Heart right ventricle (tissue), 16 donors: ENCODE measurements at regions not wholly inside any gene's neighbourhood (a gene's known extent, or its start where the extent isn't known, plus 50 kb on each side); places are given as distances from the start of the nearest gene placed in this dataset.

Experiments used
- ATAC-seq, 8 donors: fragments of 200-7000 bp; cut with Tn5 transposase; one replicate each; pipeline ENCODE4 v1.9.1; 2020; ENCODE audit warnings: mild to moderate bottlenecking in 8 of 8, moderate library complexity in 8 of 8, moderate number of reproducible peaks in 1 of 8
- DNase-seq, 2 donors: peaks; one replicate each; pipeline ENCODE4 v3.0.0-alpha.2; 2020
- H3K27ac ChIP-seq, 10 donors: fragments of 200-600 bp; sonication (generic) in 2 of 10; one replicate each; pipeline versions ENCODE4 v1.5.0 to v1.8.0; 2020 to 2022; ENCODE audit warnings: mild to moderate bottlenecking in 3 of 10
- H3K27me3 ChIP-seq, 7 donors: fragments of 200-600 bp; one replicate each; pipeline ENCODE4 v1.8.0; 2021 to 2022; ENCODE audit warnings: mild to moderate bottlenecking in 2 of 7
- H3K36me3 ChIP-seq, 9 donors: fragments of 200-600 bp; sonication (generic) in 1 of 9; one replicate each; pipeline versions ENCODE4 v1.5.0 to v1.8.0; 2020 to 2022; ENCODE audit warnings: mild to moderate bottlenecking in 2 of 9
- H3K4me1 ChIP-seq, 9 donors: fragments of 200-600 bp; sonication (generic) in 1 of 9; one replicate each; pipeline versions ENCODE4 v1.5.0 to v1.8.0; 2020 to 2022; ENCODE audit warnings: mild to moderate bottlenecking in 4 of 9
- H3K4me3 ChIP-seq, 10 donors: fragments of 200-600 bp; sonication (generic) in 2 of 10; one replicate each; pipeline versions ENCODE4 v1.5.0 to v1.8.0; 2020 to 2022; ENCODE audit warnings: mild to moderate bottlenecking in 7 of 10, moderate library complexity in 2 of 10
- H3K9me3 ChIP-seq, 11 donors: fragments of 200-600 bp in 10 of 11; sonication (generic) in 2 of 11; one replicate each; pipeline versions ENCODE4 v1.5.0 to v1.8.0; 2013 to 2022; ENCODE audit warnings: mild to moderate bottlenecking in 2 of 11, control low read depth in 1 of 11, moderate library complexity in 1 of 11
- WGBS, 2 donors: extraction: QIAGEN DNeasy Blood & Tissue Kit; methylation state at CpG; one replicate each; pipeline ENCODE4 v1.1.7; 2013; ENCODE audit warnings: inconsistent platforms in 1 of 2; 5-methylcytosine and 5-hydroxymethylcytosine counted together
- intact Hi-C, 10 donors: fragments of 100-400 bp; cut with DNase I; formaldehyde crosslinking; loops; one replicate each; pipeline versions ENCODE4 v1.11.1 to v1.14.2; 2022
- TF ChIP-seq, protein P1 (sequence below), 9 donors: fragments of 200-600 bp; sonication (generic) in 2 of 9; IDR thresholded peaks; one replicate each; pipeline versions ENCODE4 v1.5.0 to v1.8.0; 2021 to 2022; ENCODE audit warnings: antibody characterized with exemption in 9 of 9, mild to moderate bottlenecking in 5 of 9, moderate library complexity in 1 of 9
- donor health status: Arrhythmogenic right ventricular cardiomyopathy.
- donor health status: ischemic (EF 13 %, LVEDD 7.1; RV severe dilation, severe dysfunction).
- donor health status: healthy with polysubstance abuse.
- donor health status: DM: no; HTN: yes; CAD: no.
- donor health status: DM: no; HTN: no; CAD: no.
- donor health status: ischemic (EF 25% LVEDD 6.9; RV normal size, moderate dysfunction).
- donor health status: ischemic (EF 25% LVEDD 5.7; RV mildly dilated, moderate dysfunction).
- donor health status: healthy.
- donor health status: DM: yes; HTN: yes; CAD: no.
- donor health status: Ischemic cardiomyopathy.
- donor health status: ischemic (EF 35%, LVEDD 5.7; RV mildly dilated, moderate dysfunction).
- donor health status: nonischemic (EF 11% LVEDD 7.7; RV severe dilation, severe dysfunction).
- donor health status: DM: yes; HTN: yes; CAD: no.
- donor health status: PGD.
- donor health status: ischemic (EF 29% LVEDD 5.4; RV normal size, mild dysfunction).
- donor health status: nonischemic (EF 23%, LVEDD 6.1; RV moderate dilation, normal function).

DNA sequence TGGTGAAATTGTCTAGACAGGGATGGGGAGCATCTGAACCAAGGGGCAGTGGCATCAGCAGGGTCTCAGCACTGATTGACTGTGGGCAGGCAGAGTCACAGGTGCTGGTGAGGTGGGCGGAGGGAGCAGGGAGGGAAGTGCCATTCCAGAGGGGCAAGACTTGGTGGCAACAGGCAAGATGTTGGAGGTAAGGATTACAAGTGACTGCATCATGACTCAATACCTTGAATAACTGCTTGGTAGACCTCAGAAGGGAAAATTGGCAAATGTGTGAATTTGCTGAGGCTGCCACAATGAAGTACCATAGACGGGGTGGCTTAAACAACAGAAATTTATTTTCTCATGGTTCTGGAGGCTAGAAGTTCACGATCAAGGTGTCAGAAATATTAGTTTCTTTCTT lies 419.1 kb downstream of the HS3ST3B1 start:
- TF ChIP-seq, protein P1, sequence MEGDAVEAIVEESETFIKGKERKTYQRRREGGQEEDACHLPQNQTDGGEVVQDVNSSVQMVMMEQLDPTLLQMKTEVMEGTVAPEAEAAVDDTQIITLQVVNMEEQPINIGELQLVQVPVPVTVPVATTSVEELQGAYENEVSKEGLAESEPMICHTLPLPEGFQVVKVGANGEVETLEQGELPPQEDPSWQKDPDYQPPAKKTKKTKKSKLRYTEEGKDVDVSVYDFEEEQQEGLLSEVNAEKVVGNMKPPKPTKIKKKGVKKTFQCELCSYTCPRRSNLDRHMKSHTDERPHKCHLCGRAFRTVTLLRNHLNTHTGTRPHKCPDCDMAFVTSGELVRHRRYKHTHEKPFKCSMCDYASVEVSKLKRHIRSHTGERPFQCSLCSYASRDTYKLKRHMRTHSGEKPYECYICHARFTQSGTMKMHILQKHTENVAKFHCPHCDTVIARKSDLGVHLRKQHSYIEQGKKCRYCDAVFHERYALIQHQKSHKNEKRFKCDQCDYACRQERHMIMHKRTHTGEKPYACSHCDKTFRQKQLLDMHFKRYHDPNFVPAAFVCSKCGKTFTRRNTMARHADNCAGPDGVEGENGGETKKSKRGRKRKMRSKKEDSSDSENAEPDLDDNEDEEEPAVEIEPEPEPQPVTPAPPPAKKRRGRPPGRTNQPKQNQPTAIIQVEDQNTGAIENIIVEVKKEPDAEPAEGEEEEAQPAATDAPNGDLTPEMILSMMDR (IDR thresholded peaks at IDR 0.05) = no peak
- WGBS, 2 donors = 89 to 90% methylated on average over 3 of the region's 3 CpGs
- no peaks in the 10 kb centered on the region for H3K4me1 ChIP-seq
- H3K27me3 ChIP-seq = peaks cover 0 to 8% (median 0%) of the 10 kb centered on the region in 7 donors
- intact Hi-C loops = loop anchor here in 1 of 10 donors (10.0 kb wide), 1 partner anchor 65 kb away; no protein-coding TSS in a partner anchor
- no peaks in the 10 kb centered on the region for H3K36me3 ChIP-seq
- ATAC-seq (no peak), DNase-seq (no peak)
- H3K27ac ChIP-seq = no peak overlapping the region
- no peak overlapping the region for H3K4me3 ChIP-seq
- peaks cover 0 to 20% (median 0%) of the 10 kb centered on the region in 11 donors for H3K9me3 ChIP-seq

DNA sequence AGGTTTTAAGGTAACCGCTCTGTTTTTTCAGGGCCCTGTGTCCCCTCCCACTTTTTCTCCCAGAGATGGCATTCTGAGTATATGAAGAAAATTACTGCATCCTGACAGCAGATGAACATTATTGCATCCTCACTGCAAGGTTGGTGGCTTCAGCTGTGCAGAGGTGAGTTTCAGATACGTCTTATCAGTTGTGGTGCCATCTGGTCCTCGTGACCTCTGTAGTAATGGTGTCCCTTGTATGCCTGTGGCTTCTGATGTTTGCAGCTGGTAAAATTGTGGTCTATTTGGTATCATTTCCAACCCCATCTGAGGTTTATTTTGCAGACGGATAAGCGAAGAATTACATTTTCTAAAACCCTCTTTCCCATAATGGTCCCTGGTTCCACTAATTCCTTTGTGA lies 417.0 kb downstream of the HS3ST3B1 start:
- ATAC-seq = no peak
- no peak for DNase-seq
- Histone ChIP-seq H3K27me3 (peaks cover 0 to 8% (median 0%) of the 10 kb centered on the region in 7 donors), H3K36me3 (no peaks in the 10 kb centered on the region), H3K9me3 (peaks cover 0 to 11% (median 0%) of the 10 kb centered on the region in 11 donors), H3K4me3 (no peak overlapping the region), H3K27ac (no peak overlapping the region), H3K4me1 (peaks cover 0 to 3% (median 0%) of the 10 kb centered on the region in 9 donors)
- intact Hi-C loops = loop anchor here in 1 of 10 donors (10.0 kb wide), 1 partner anchor 63 kb away; no protein-coding TSS in a partner anchor
- WGBS, 2 donors = 61 to 79% methylated on average over 5 of the region's 5 CpGs
- TF ChIP-seq, protein P1 (IDR thresholded peaks at IDR 0.05) = no peak

DNA sequence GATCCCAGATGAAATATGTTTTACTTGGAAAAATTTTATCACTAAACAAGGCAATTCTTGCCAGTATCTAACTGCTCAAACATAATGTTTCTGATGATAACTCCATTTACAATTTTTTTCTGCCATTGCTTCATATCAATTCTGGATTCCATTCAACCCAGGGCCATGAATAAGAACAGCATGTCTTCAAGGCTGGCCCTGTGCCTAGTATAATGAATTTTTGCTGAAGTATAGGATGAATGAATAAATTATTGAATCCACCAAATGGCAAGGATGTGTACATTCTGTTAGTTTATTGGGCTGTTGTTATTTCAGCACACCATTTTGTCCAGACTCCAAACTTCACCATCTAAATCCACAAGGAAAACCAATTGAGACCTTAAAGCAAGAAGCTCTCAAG lies 414.7 kb downstream of the HS3ST3B1 start:
- intact Hi-C loops = loop anchor here in 1 of 10 donors (10.0 kb wide), 1 partner anchor 61 kb away; no protein-coding TSS in a partner anchor
- no peak overlapping the region for H3K4me3 ChIP-seq
- H3K27me3 ChIP-seq = peaks cover 0 to 8% (median 0%) of the 10 kb centered on the region in 7 donors
- DNase-seq (no peak), ATAC-seq (no peak)
- H3K4me1 ChIP-seq = peaks cover 0 to 10% (median 0%) of the 10 kb centered on the region in 9 donors
- TF ChIP-seq, protein P1 (IDR thresholded peaks at IDR 0.05) = no peak
- H3K36me3 ChIP-seq = no peaks in the 10 kb centered on the region
- no peaks in the 10 kb centered on the region for H3K9me3 ChIP-seq
- no peak overlapping the region for H3K27ac ChIP-seq

DNA sequence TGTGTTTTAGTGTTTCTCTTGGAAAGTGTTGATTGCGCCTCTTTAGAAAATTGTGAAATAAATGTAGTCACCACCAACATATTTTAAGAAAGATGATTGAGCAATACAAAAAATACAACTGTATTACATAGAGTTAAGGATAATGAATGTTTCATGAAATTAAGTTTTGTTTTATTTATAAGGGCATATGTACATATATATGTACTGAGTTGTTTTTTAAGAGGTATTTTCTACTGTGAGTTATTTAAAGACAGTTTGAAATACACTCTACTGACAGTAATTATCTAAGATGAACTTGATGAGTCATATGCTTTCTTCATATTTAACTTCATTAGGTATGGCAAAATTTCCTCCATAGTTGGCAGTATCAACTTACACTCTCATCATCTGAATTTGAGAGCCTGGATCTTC lies 411.7 kb downstream of the HS3ST3B1 start:
- Histone ChIP-seq H3K4me3 (no peak overlapping the region), H3K27ac (no peak overlapping the region), H3K4me1 (peaks cover 0 to 10% (median 0%) of the 10 kb centered on the region in 9 donors), H3K36me3 (no peaks in the 10 kb centered on the region), H3K9me3 (no peaks in the 10 kb centered on the region), H3K27me3 (no peaks in the 10 kb centered on the region)
- ATAC-seq (no peak), DNase-seq (no peak)
- TF ChIP-seq, protein P1 (IDR thresholded peaks at IDR 0.05) = no peak
- 93% methylated on average over 1 of the region's 1 CpG for WGBS, 2 donors
- intact Hi-C loops = loop anchor here in 1 of 10 donors (10.0 kb wide), 1 partner anchor 58 kb away; no protein-coding TSS in a partner anchor
